ENCODE measurements at regions not wholly inside any gene's neighbourhood (a gene's known extent, or its start where the extent isn't known, plus 50 kb on each side); places are given as distances from the start of the nearest gene placed in this dataset.

- no peak overlapping the region for H3K4me2 ChIP-seq
- Mint-ChIP-seq H3K4me3 (no peak overlapping the region), H3K9me3 (no peaks in the 10 kb centered on the region; the same call in 2 of the 3 replicates), H3K27ac (no peak overlapping the region), H3K4me1 (no peaks in the 10 kb centered on the region), H3K36me3 (ENCODE audit: low read depth) (no peaks in the 10 kb centered on the region), H3K27me3 (ENCODE audit: insufficient read depth, low read depth, poor library complexity) (no peaks in the 10 kb centered on the region)
- no peaks in the 10 kb centered on the region for H3F3A ChIP-seq (replicated peaks; ENCODE audit: low read depth)
- no peaks in the 10 kb centered on the region for H3K36me3 ChIP-seq (ENCODE audit: insufficient read depth)
- H3K9me2 ChIP-seq (ENCODE audit: insufficient read depth), result no peaks in the 10 kb centered on the region
- H3K79me2 ChIP-seq (replicated peaks; ENCODE audit: insufficient read depth), result no peaks in the 10 kb centered on the region
- H3K4me1 ChIP-seq (ENCODE audit: insufficient read depth), result no peaks in the 10 kb centered on the region
- no peaks in the 10 kb centered on the region for H3K27me3 ChIP-seq (ENCODE audit: insufficient read depth)
- no peaks in the 10 kb centered on the region for H4K20me1 ChIP-seq (replicated peaks; ENCODE audit: insufficient read depth)
- no peak for TF ChIP-seq REST (IDR thresholded peaks at IDR 0.05; ENCODE audit: unreplicated experiment)
- no peak for TF ChIP-seq POLR2AphosphoS5 (IDR thresholded peaks at IDR 0.05; ENCODE audit: low read depth)
- no peak for TF ChIP-seq CTCF (conservative IDR thresholded peaks at IDR 0.05; ENCODE audit: low read depth in 2 of 2)
- no peak for TF ChIP-seq EZH2phosphoT487 (IDR thresholded peaks at IDR 0.05; ENCODE audit: unreplicated experiment)
- no peak for TF ChIP-seq CREB1 (CRISPR knock-in tag; IDR thresholded peaks at IDR 0.05; ENCODE audit: low read depth)
- TF ChIP-seq ZNF462 (CRISPR knock-in tag; IDR thresholded peaks at IDR 0.05), result no peak
- no peak for TF ChIP-seq ETS1 (IDR thresholded peaks at IDR 0.05)
- no peak for TF ChIP-seq NANOG (IDR thresholded peaks at IDR 0.05; ENCODE audit: borderline replicate concordance)
- TF ChIP-seq ZNF331 (CRISPR knock-in tag; IDR thresholded peaks at IDR 0.05; ENCODE audit: low read depth), result no peak
- no peak for TF ChIP-seq EZH2 (IDR thresholded peaks at IDR 0.05; ENCODE audit: low read depth, unreplicated experiment)
- no peak for TF ChIP-seq STAT1 (IDR thresholded peaks at IDR 0.05; ENCODE audit: unreplicated experiment)
- no peak for TF ChIP-seq JUNB (IDR thresholded peaks at IDR 0.05; ENCODE audit: unreplicated experiment)
- no peak for TF ChIP-seq ZNF114 (CRISPR knock-in tag; IDR thresholded peaks at IDR 0.05)
- H2AFZ ChIP-seq, result no peak overlapping the region
- DNase-seq (ENCODE audit: low spot score) (no peak), ATAC-seq (no peak)
- no peak overlapping the region for H3K4me3 ChIP-seq
- H3K27ac ChIP-seq (ENCODE audit: low read depth), result no peak overlapping the region
Observed at GRCh38 chr21:23541571-23541970, 2065.7 kb downstream of the MRPL39 start.

Measured in GM23338 (cell line).